ENCODE measurements at regions not wholly inside any gene's neighbourhood (a gene's known extent, or its start where the extent isn't known, plus 50 kb on each side); places are given as distances from the start of the nearest gene placed in this dataset.
A peak's percentile ranks its signal among the peaks of the same experiment; 100 is the strongest.

DNA sequence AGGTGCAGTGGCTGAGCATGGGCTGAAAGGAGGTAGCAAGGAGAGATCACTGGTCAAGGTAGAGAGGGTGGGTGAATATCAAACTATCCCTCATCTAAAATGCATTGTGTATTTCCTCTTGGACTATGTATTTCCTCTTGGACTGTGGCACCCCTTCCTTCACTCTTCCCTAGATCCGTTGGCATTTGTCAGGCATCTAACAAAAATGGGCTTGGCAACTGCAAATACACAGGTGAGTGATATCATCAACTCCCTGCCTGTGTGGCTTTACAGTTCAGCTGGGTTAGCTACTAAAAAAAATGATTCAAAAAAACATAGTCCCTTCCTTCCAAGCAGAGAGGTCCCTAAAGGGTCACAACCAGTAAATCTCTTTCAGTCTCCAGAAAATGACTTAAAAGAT, 142.8 kb upstream of the FUT8 start:
- WGBS (ENCODE audit: low lambda C conversion rate) = 70% methylated on average over 1 of the region's 1 CpG
- no peak overlapping the region for H2AFZ ChIP-seq (ENCODE audit: low read length)
- in situ Hi-C loops (cut with HindIII; ENCODE audit: extremely low pct_ligation_motif_present, low pct_unique_long_range_greater_than_20kb) (no loop called here), intact Hi-C loops (cut with micrococcal nuclease; ENCODE audit: unreplicated experiment) (no loop called here)
- no peaks in the 10 kb centered on the region; a peak in 1 of 5 replicates for H3K27me3 ChIP-seq (ENCODE audit: control insufficient read depth in 1 of 2, insufficient read depth in 2 of 2, low read length in 2 of 2)
- no TSS peak for BruUV-seq (replicated peaks)
- ATAC-seq (no peak), DNase-seq (ENCODE audit: low spot score) (no peak), FAIRE-seq (no peak)
- no peaks in the 10 kb centered on the region for H3K36me3 ChIP-seq (replicated peaks in 1 of 2; ENCODE audit: control insufficient read depth in 1 of 2, insufficient read depth in 2 of 2, low read length in 2 of 2)
- TF ChIP-seq, protein P1, sequence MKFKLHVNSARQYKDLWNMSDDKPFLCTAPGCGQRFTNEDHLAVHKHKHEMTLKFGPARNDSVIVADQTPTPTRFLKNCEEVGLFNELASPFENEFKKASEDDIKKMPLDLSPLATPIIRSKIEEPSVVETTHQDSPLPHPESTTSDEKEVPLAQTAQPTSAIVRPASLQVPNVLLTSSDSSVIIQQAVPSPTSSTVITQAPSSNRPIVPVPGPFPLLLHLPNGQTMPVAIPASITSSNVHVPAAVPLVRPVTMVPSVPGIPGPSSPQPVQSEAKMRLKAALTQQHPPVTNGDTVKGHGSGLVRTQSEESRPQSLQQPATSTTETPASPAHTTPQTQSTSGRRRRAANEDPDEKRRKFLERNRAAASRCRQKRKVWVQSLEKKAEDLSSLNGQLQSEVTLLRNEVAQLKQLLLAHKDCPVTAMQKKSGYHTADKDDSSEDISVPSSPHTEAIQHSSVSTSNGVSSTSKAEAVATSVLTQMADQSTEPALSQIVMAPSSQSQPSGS (CRISPR knock-in tag; IDR thresholded peaks at IDR 0.05) = no peak
- no peak for TF ChIP-seq ARNT2 (CRISPR knock-in tag; IDR thresholded peaks at IDR 0.05; ENCODE audit: low read depth)
- H4K20me1 ChIP-seq (ENCODE audit: insufficient read depth, low read length) = no peaks in the 10 kb centered on the region
- H3K4me3 ChIP-seq (replicated peaks in 1 of 3; ENCODE audit: insufficient read depth in 1 of 3, low read depth in 2 of 3, low read length in 3 of 3) = no peak overlapping the region
- no peak overlapping the region for H3K9ac ChIP-seq (ENCODE audit: insufficient read depth, low read depth, low read length)
- ChIA-PET POLR2A (interaction anchor here (1.4 to 1.6 kb wide), 2 partner anchors 11 to 14 kb away, joined by 3 to 4 read pairs; no protein-coding TSS in a partner anchor), CTCF (ENCODE audit: low intra/inter-chr PET ratio, low total read pairs) (no interaction called here)
- H3K79me2 ChIP-seq (ENCODE audit: insufficient read depth, low read length) = no peaks in the 10 kb centered on the region
- no peak overlapping the region for H3K4me2 ChIP-seq (ENCODE audit: low read depth, low read length)
- H3K4me1 ChIP-seq (ENCODE audit: insufficient read depth, low read length) = peaks cover 22% of the 10 kb centered on the region
- H3K27ac ChIP-seq (ENCODE audit: extremely low read length, insufficient read depth, low read length) = no peak overlapping the region
- H3K9me3 ChIP-seq (ENCODE audit: low read length) = no peaks in the 10 kb centered on the region

DNA sequence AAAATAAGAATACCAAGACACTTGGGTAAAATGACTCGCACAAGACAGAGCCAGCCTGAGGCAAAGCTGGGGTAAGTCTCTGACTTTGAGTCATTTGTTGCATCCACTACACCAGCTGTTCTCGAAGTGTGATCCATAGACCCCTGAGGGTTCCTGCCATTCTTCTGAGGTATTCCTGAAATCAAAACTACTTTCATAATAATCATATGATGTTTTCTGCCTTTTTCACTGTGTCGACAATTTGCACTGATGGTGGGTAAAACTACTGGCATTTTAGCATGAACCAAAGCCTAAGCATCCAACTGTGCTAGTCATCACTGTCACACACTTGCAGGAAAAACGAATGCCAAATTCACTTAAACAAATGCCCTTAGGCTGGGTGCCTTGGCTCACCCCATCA, 135.5 kb upstream of the FUT8 start:
- Histone ChIP-seq H4K20me1 (ENCODE audit: insufficient read depth, low read length) (no peaks in the 10 kb centered on the region), H3K4me1 (ENCODE audit: insufficient read depth, low read length) (peaks cover 16% of the 10 kb centered on the region), H3K4me2 (ENCODE audit: low read depth, low read length) (no peak overlapping the region), H3K79me2 (ENCODE audit: insufficient read depth, low read length) (no peaks in the 10 kb centered on the region), H3K9me3 (ENCODE audit: low read length) (no peaks in the 10 kb centered on the region), H3K9ac (ENCODE audit: insufficient read depth, low read depth, low read length) (no peak overlapping the region), H3K27me3 (ENCODE audit: control insufficient read depth in 1 of 2, insufficient read depth in 2 of 2, low read length in 2 of 2) (no peaks in the 10 kb centered on the region; a peak in 1 of 5 replicates), H3K4me3 (replicated peaks in 1 of 3; ENCODE audit: insufficient read depth in 1 of 3, low read depth in 2 of 3, low read length in 3 of 3) (no peak overlapping the region), H3K36me3 (replicated peaks in 1 of 2; ENCODE audit: control insufficient read depth in 1 of 2, insufficient read depth in 2 of 2, low read length in 2 of 2) (no peaks in the 10 kb centered on the region), H2AFZ (ENCODE audit: low read length) (no peak overlapping the region), H3K27ac (ENCODE audit: extremely low read length, insufficient read depth, low read length) (no peak overlapping the region)
- 0 out of 4 replicates have a peak, but pooled peaks of 1 of the 2 experiments have one; percentile 2 for TF ChIP-seq MAFK (conservative IDR thresholded peaks at IDR 0.05 in 1 of 2, IDR thresholded peaks at IDR 0.05 in 1 of 2; ENCODE audit: low read length in 2 of 2)
- TF ChIP-seq, protein P2, sequence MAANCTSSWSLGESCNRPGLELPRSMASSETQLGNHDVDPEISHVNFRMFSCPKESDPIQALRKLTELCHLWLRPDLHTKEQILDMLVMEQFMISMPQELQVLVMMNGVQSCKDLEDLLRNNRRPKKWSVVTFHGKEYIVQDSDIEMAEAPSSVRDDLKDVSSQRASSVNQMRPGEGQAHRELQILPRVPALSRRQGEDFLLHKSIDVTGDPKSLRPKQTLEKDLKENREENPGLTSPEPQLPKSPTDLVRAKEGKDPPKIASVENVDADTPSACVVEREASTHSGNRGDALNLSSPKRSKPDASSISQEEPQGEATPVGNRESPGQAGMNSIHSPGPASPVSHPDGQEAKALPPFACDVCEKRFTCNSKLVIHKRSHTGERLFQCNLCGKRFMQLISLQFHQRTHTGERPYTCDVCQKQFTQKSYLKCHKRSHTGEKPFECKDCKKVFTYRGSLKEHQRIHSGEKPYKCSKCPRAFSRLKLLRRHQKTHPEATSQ (CRISPR knock-in tag; IDR thresholded peaks at IDR 0.05; ENCODE audit: borderline replicate concordance) = no peak
- 86% methylated on average over 4 of the region's 4 CpGs for WGBS (ENCODE audit: low lambda C conversion rate)
- CTCF ChIA-PET (ENCODE audit: low intra/inter-chr PET ratio, low total read pairs) = no interaction called here
- POLR2A ChIA-PET = no interaction called here
- intact Hi-C loops (cut with micrococcal nuclease; ENCODE audit: unreplicated experiment) = no loop called here
- in situ Hi-C loops (cut with HindIII; ENCODE audit: extremely low pct_ligation_motif_present, low pct_unique_long_range_greater_than_20kb) = no loop called here
- ATAC-seq (no peak), FAIRE-seq (no peak), DNase-seq (ENCODE audit: low spot score) (no peak)
- no TSS peak for BruUV-seq (replicated peaks)
